Panc1 (cell line): ENCODE measurements at regions not wholly inside any gene's neighbourhood (a gene's known extent, or its start where the extent isn't known, plus 50 kb on each side); places are given as distances from the start of the nearest gene placed in this dataset.
A peak's percentile ranks its signal among the peaks of the same experiment; 100 is the strongest.

Experiments used
- ATAC-seq: fragments of 200-7000 bp; cut with Tn5 transposase; 2 replicates; pipeline ENCODE4 v1.9.1; 2020; ENCODE audit warnings: mild to moderate bottlenecking, moderate library complexity
- BruUV-seq: library from RNA; stranded (reverse); fragments of 400-500 nt; replicated peaks from 2 replicates; lab custom pipeline; 2021; lab: Mats Ljungman, UMichigan
- CTCF ChIA-PET: fragments of 300-600 bp; sonication (Branson Sonifier 250); formaldehyde crosslinking; loops from one replicate; lab custom pipeline; 2022; ENCODE audit warnings: antibody characterized with exemption; lab: Charles Lee
- POLR2A ChIA-PET: fragments of 300-600 bp; sonication (Branson Sonifier 250); formaldehyde crosslinking; loops from one replicate; lab custom pipeline; 2022; ENCODE audit warnings: antibody characterized with exemption; lab: Charles Lee
- DNase-seq: peaks from one replicate; pipeline ENCODE4 v3.0.0-alpha.2; 2010; ENCODE audit warnings: low read depth, low spot score
- H3K27ac ChIP-seq: 2 replicates; pipeline ENCODE4 v1.5.1; 2011; ENCODE audit warnings: mild to moderate bottlenecking, low read length, inconsistent platforms
- H3K27me3 ChIP-seq: fragments of 200-500 bp; sonication (Bioruptor generic); 2 replicates; pipeline ENCODE4 v1.6.0; 2014; ENCODE audit warnings: low read length, inconsistent platforms; ENCODE audit not compliant: control insufficient read depth, insufficient read depth
- H3K36me3 ChIP-seq: fragments of 200-500 bp; sonication (Bioruptor generic); 2 replicates; pipeline ENCODE4 v1.5.1; 2014; ENCODE audit warnings: inconsistent platforms, mild to moderate bottlenecking, low read length, moderate library complexity; ENCODE audit not compliant: control insufficient read depth, insufficient read depth
- H3K4me1 ChIP-seq: 2 replicates; pipeline ENCODE4 v1.5.1; 2011; ENCODE audit warnings: inconsistent platforms, mild to moderate bottlenecking, low read length, moderate library complexity; ENCODE audit not compliant: control insufficient read depth, insufficient read depth
- H3K4me3 ChIP-seq, 2 experiments: 2 replicates each; pipeline ENCODE4 v1.5.1; 2011 to 2012; ENCODE audit warnings: low read depth in 2 of 2, low read length in 2 of 2, mild to moderate bottlenecking in 2 of 2, inconsistent platforms in 1 of 2, moderate library complexity in 1 of 2
- H3K9me3 ChIP-seq: fragments of 200-500 bp; sonication (Bioruptor generic); 2 replicates; pipeline ENCODE4 v1.5.1; 2014; ENCODE audit warnings: low read depth, mild to moderate bottlenecking, inconsistent platforms, low read length, moderate library complexity; ENCODE audit not compliant: control insufficient read depth, insufficient read depth
- POLR2AphosphoS5 ChIP-seq: IDR thresholded peaks from 2 replicates; pipeline ENCODE4 v1.6.1; 2012; ENCODE audit warnings: mild to moderate bottlenecking, low read depth, low read length, moderate library complexity
- SIN3A ChIP-seq: IDR thresholded peaks from 2 replicates; pipeline ENCODE4 v1.6.1; 2012; ENCODE audit warnings: low read depth, mild to moderate bottlenecking, low read length, moderate library complexity, borderline replicate concordance; ENCODE audit not compliant: insufficient read depth
- TCF7L2 ChIP-seq: IDR thresholded peaks from 2 replicates; pipeline ENCODE4 v1.6.1; 2011; ENCODE audit warnings: mild to moderate bottlenecking, low read depth, low read length, inconsistent platforms
- in situ Hi-C: cut with HindIII; loops from 2 replicates; pipeline ENCODE4 v1.10.0; 2016; ENCODE audit warnings: low sequenced_read_pairs, low pct_unique_long_range_greater_than_20kb
- intact Hi-C: fragments of 100-400 bp; cut with micrococcal nuclease; formaldehyde crosslinking; loops from one replicate; pipeline ENCODE4 v1.10.0; 2022; ENCODE audit not compliant: unreplicated experiment
- TF ChIP-seq, protein P1 (sequence below): fragments of 450-650 bp; IDR thresholded peaks from 2 replicates; pipeline ENCODE4 v1.5.1; 2017; ENCODE audit warnings: mild to moderate bottlenecking
- TF ChIP-seq, protein P2 (sequence below), 2 experiments: IDR thresholded peaks; 2 replicates each; pipeline ENCODE4 v1.6.1; 2011 to 2012; ENCODE audit warnings: low read depth in 2 of 2, control low read depth in 1 of 2, low read length in 1 of 2, mild to moderate bottlenecking in 1 of 2, moderate library complexity in 1 of 2; ENCODE audit not compliant: insufficient read depth in 1 of 2

DNA sequence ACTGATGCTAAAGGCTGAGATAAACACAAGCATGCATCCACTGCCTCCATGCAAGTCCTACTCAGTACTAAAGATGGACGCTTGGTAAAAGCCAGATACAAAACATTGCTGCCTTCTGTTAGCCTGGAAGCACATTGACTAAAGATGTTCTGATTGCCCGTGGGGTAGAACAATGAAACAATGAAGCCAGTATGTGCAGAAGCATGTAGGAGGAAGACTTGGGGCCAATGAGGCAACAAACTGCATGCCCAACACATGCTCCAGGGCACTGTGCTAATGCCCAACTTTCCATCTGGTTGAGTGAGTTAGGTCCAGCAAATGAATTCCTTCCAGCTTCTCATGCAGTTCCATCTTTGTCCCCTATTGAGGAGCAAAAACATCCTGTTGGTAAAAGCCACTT is 1245.5 kb downstream of the GATA3 start:
- in situ Hi-C loops (no loop called here), intact Hi-C loops (loop anchor here (2.0 to 5.0 kb wide), 3 partner anchors 49 to 1773 kb away; no protein-coding TSS in a partner anchor)
- no peak overlapping the region for H3K27ac ChIP-seq
- TF ChIP-seq POLR2AphosphoS5 (no peak), TCF7L2 (no peak), SIN3A (no peak)
- no TSS peak for BruUV-seq
- DNase-seq: no peak
- no peak for ATAC-seq
- H3K27me3 ChIP-seq: no peaks in the 10 kb centered on the region
- H3K9me3 ChIP-seq: no peaks in the 10 kb centered on the region
- CTCF ChIA-PET: no interaction called here
- no peaks in the 10 kb centered on the region for H3K4me1 ChIP-seq
- no peaks in the 10 kb centered on the region for H3K36me3 ChIP-seq
- POLR2A ChIA-PET: no interaction called here
- H3K4me3 ChIP-seq: no peak overlapping the region

DNA sequence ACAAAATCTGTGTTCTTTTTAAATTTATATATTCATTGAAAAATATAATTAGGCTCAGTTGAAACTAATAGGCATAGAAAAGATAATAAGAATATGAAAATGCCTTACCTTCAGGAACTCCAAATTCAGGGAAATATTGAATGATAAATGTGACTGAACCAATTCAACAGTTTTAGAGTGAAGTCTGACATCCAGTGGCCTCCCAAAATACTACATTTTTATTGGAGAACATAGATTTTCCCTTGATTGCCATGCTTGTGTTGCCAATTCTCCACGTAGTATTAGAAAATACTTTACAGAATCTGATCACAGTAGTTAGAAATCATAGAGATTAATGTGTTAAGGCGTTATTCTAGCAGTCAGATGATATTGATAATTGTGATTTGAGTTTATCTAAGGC is 1246.7 kb downstream of the GATA3 start:
- TF ChIP-seq, protein P1, sequence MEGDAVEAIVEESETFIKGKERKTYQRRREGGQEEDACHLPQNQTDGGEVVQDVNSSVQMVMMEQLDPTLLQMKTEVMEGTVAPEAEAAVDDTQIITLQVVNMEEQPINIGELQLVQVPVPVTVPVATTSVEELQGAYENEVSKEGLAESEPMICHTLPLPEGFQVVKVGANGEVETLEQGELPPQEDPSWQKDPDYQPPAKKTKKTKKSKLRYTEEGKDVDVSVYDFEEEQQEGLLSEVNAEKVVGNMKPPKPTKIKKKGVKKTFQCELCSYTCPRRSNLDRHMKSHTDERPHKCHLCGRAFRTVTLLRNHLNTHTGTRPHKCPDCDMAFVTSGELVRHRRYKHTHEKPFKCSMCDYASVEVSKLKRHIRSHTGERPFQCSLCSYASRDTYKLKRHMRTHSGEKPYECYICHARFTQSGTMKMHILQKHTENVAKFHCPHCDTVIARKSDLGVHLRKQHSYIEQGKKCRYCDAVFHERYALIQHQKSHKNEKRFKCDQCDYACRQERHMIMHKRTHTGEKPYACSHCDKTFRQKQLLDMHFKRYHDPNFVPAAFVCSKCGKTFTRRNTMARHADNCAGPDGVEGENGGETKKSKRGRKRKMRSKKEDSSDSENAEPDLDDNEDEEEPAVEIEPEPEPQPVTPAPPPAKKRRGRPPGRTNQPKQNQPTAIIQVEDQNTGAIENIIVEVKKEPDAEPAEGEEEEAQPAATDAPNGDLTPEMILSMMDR: peak; percentile 18; the same call in 1 of the 2 replicates
- no peak for TF ChIP-seq SIN3A
- TF ChIP-seq POLR2AphosphoS5: no peak
- in situ Hi-C loops (no loop called here), intact Hi-C loops (loop anchor here (2.0 to 5.0 kb wide), 3 partner anchors 50 to 1774 kb away; no protein-coding TSS in a partner anchor)
- Histone ChIP-seq H3K4me3 (no peak overlapping the region), H3K9me3 (no peaks in the 10 kb centered on the region), H3K27me3 (no peaks in the 10 kb centered on the region), H3K4me1 (no peaks in the 10 kb centered on the region), H3K36me3 (no peaks in the 10 kb centered on the region), H3K27ac (no peak overlapping the region)
- no TSS peak for BruUV-seq
- CTCF ChIA-PET: no interaction called here
- DNase-seq (no peak), ATAC-seq (no peak)
- POLR2A ChIA-PET: no interaction called here

DNA sequence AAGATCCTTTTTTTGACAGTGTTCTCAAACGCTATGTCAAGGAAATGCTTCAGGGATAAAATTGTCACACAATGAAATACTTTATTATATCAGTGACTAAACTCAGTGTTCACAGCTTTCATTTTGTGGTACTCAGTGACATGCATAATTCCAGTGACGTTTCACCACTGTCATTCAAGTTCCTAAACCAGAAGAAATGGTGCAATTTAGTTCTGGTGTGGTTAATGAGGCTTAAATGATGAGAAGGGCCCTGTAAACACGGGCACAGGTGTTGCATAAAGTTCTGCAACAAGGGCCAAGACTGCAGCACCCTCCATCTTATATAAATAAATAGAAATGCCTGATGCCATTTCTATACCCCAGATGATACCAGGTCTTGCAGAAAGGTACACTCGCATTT is 1247.1 kb downstream of the GATA3 start:
- no TSS peak for BruUV-seq
- in situ Hi-C loops (no loop called here), intact Hi-C loops (loop anchor here (2.0 to 5.0 kb wide), 3 partner anchors 51 to 1774 kb away; no protein-coding TSS in a partner anchor)
- TF ChIP-seq TCF7L2 (no peak), POLR2AphosphoS5 (no peak), SIN3A (no peak)
- TF ChIP-seq, protein P1: no peak
- TF ChIP-seq, protein P2, sequence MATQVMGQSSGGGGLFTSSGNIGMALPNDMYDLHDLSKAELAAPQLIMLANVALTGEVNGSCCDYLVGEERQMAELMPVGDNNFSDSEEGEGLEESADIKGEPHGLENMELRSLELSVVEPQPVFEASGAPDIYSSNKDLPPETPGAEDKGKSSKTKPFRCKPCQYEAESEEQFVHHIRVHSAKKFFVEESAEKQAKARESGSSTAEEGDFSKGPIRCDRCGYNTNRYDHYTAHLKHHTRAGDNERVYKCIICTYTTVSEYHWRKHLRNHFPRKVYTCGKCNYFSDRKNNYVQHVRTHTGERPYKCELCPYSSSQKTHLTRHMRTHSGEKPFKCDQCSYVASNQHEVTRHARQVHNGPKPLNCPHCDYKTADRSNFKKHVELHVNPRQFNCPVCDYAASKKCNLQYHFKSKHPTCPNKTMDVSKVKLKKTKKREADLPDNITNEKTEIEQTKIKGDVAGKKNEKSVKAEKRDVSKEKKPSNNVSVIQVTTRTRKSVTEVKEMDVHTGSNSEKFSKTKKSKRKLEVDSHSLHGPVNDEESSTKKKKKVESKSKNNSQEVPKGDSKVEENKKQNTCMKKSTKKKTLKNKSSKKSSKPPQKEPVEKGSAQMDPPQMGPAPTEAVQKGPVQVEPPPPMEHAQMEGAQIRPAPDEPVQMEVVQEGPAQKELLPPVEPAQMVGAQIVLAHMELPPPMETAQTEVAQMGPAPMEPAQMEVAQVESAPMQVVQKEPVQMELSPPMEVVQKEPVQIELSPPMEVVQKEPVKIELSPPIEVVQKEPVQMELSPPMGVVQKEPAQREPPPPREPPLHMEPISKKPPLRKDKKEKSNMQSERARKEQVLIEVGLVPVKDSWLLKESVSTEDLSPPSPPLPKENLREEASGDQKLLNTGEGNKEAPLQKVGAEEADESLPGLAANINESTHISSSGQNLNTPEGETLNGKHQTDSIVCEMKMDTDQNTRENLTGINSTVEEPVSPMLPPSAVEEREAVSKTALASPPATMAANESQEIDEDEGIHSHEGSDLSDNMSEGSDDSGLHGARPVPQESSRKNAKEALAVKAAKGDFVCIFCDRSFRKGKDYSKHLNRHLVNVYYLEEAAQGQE (IDR thresholded peaks at IDR 0.05; ENCODE audit: insufficient read depth in 1 of 2, low read depth in 2 of 2, low read length in 1 of 2): no peak
- no peak for ATAC-seq
- ChIA-PET POLR2A (no interaction called here), CTCF (no interaction called here)
- H3K27me3 ChIP-seq: no peaks in the 10 kb centered on the region
- H3K9me3 ChIP-seq: no peaks in the 10 kb centered on the region
- no peak overlapping the region for H3K27ac ChIP-seq
- no peaks in the 10 kb centered on the region for H3K4me1 ChIP-seq
- H3K4me3 ChIP-seq: no peak overlapping the region
- no peak for DNase-seq
- H3K36me3 ChIP-seq: no peaks in the 10 kb centered on the region
